SHP77 treated with DMSO at 0.1 percent for 48 hours (cell line): ENCODE measurements at regions not wholly inside any gene's neighbourhood (a gene's known extent, or its start where the extent isn't known, plus 50 kb on each side); places are given as distances from the start of the nearest gene placed in this dataset.

Experiments
- DNase-seq: peaks from one replicate; lab custom pipeline; 2025; lab: John Stamatoyannopoulos, UW

- DNase-seq, result no peak
Observed at GRCh38 chr3:66133050-66133757, 87.6 kb upstream of the SLC25A26 start.

GRCh38 chr3:66128623-66129022 is 89.9 kb upstream of the MAGI1 start:
- DNase-seq, result no peak

GRCh38 chr3:66121318-66121717 is 82.6 kb upstream of the MAGI1 start:
- no peak for DNase-seq

- DNase-seq, result no peak
Observed at GRCh38 chr3:66115858-66116654, 77.3 kb upstream of the MAGI1 start.

GRCh38 chr3:66113542-66113941 is 74.8 kb upstream of the MAGI1 start:
- no peak for DNase-seq

- DNase-seq, result no peak
Observed at GRCh38 chr3:66110840-66111239, 72.1 kb upstream of the MAGI1 start.

- no peak for DNase-seq
Observed at GRCh38 chr3:66107855-66108254, 69.1 kb upstream of the MAGI1 start.

- no peak for DNase-seq
Observed at GRCh38 chr3:66106788-66107187, 68.1 kb upstream of the MAGI1 start.

- DNase-seq, result no peak
Observed at GRCh38 chr3:66104535-66104934, 65.8 kb upstream of the MAGI1 start.

GRCh38 chr3:66103729-66104128 is 65.0 kb upstream of the MAGI1 start:
- no peak for DNase-seq

GRCh38 chr3:66101901-66102300 is 63.2 kb upstream of the MAGI1 start:
- no peak for DNase-seq

GRCh38 chr3:66099541-66100065 is 60.9 kb upstream of the MAGI1 start:
- DNase-seq, result no peak

GRCh38 chr3:66098436-66098835 is 59.7 kb upstream of the MAGI1 start:
- DNase-seq, result no peak

GRCh38 chr3:66097647-66098046 is 58.9 kb upstream of the MAGI1 start:
- no peak for DNase-seq

- no peak for DNase-seq
Observed at GRCh38 chr3:66095295-66096001, 56.7 kb upstream of the MAGI1 start.

GRCh38 chr3:66093981-66094380 is 55.3 kb upstream of the MAGI1 start:
- no peak for DNase-seq

- DNase-seq, result no peak
Observed at GRCh38 chr3:66092175-66092995, 53.7 kb upstream of the MAGI1 start.
